Stomach (tissue), 4 donors: ENCODE measurements at regions not wholly inside any gene's neighbourhood (a gene's known extent, or its start where the extent isn't known, plus 50 kb on each side); places are given as distances from the start of the nearest gene placed in this dataset.

Source experiments
- POLR2A ChIP-seq, 4 donors: fragments of 450-650 bp; IDR thresholded peaks; one replicate each; pipeline ENCODE4 v1.6.1; 2016; ENCODE audit warnings: antibody characterized with exemption in 4 of 4, control low read depth in 2 of 4, mild to moderate bottlenecking in 1 of 4, moderate library complexity in 1 of 4
- POLR2AphosphoS5 ChIP-seq, 3 donors: sonication (generic); formaldehyde crosslinking; IDR thresholded peaks; one replicate each; pipeline ENCODE4 v1.6.1; 2016; ENCODE audit warnings: antibody characterized with exemption in 3 of 3
- TF ChIP-seq, protein P1 (sequence below), 7 experiments: fragments of 450-650 bp in 4 of 7; fragments of 200-600 bp in 3 of 7; sonication (generic) in 3 of 7; IDR thresholded peaks; one replicate each; pipeline ENCODE4 v1.5.1; 2016 to 2019; ENCODE audit warnings: antibody characterized with exemption in 7 of 7, control low read depth in 2 of 7, mild to moderate bottlenecking in 1 of 7

DNA sequence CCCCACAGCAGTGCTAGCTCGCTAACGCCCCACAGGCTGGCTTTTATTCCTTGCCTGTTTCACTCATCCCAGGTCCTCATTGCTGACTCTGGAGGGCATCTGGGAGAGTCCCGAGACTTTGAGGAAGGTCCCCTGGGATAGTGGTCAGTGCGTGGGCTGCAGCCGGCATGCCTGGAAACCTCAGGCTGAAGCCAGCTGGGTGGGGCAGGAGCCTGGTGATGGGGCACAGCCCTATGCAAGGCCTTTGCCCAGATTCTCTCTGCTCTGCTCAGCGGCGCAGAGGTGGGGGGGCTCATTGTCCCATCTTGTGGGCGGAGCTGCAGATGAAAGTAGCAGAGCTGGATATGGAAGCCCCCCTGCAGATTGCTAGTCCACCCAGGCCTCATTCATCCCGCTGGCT, 55.7 kb upstream of the SMAD6 start:
- TF ChIP-seq, protein P1, sequence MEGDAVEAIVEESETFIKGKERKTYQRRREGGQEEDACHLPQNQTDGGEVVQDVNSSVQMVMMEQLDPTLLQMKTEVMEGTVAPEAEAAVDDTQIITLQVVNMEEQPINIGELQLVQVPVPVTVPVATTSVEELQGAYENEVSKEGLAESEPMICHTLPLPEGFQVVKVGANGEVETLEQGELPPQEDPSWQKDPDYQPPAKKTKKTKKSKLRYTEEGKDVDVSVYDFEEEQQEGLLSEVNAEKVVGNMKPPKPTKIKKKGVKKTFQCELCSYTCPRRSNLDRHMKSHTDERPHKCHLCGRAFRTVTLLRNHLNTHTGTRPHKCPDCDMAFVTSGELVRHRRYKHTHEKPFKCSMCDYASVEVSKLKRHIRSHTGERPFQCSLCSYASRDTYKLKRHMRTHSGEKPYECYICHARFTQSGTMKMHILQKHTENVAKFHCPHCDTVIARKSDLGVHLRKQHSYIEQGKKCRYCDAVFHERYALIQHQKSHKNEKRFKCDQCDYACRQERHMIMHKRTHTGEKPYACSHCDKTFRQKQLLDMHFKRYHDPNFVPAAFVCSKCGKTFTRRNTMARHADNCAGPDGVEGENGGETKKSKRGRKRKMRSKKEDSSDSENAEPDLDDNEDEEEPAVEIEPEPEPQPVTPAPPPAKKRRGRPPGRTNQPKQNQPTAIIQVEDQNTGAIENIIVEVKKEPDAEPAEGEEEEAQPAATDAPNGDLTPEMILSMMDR (IDR thresholded peaks at IDR 0.05) = no peak
- TF ChIP-seq POLR2AphosphoS5 (IDR thresholded peaks at IDR 0.05) (no peak), POLR2A (IDR thresholded peaks at IDR 0.05) (no peak)
